HCT116 (cell line): ENCODE measurements at regions not wholly inside any gene's neighbourhood (a gene's known extent, or its start where the extent isn't known, plus 50 kb on each side); places are given as distances from the start of the nearest gene placed in this dataset.

ENCODE experiments used
- ATAC-seq: fragments of 200-7000 bp; cut with Tn5 transposase; 2 replicates; pipeline ENCODE4 v1.9.1; 2020; ENCODE audit warnings: mild to moderate bottlenecking, moderate library complexity
- BruUV-seq: library from RNA; stranded (reverse); fragments of 400-500 nt; replicated peaks from 2 replicates; lab custom pipeline; 2021; lab: Mats Ljungman, UMichigan
- CTCF ChIA-PET: fragments of 300-600 bp; sonication (Branson Sonifier 250); formaldehyde crosslinking; loops from one replicate; lab custom pipeline; 2021; ENCODE audit warnings: antibody characterized with exemption; lab: Charles Lee
- POLR2A ChIA-PET: fragments of 300-600, 350-600 bp; sonication (Branson Sonifier 250); formaldehyde crosslinking; loops from one replicate; lab custom pipeline; 2021; ENCODE audit warnings: antibody characterized with exemption; lab: Charles Lee
- RAD21 ChIA-PET, 2 experiments: fragments of 300-600 bp; sonication (Branson Sonifier 250); formaldehyde crosslinking; loops; one replicate each; lab custom pipeline; 2023; ENCODE audit warnings: low total read pairs in 2 of 2; ENCODE audit not compliant: uncharacterized antibody in 2 of 2, unreplicated experiment in 2 of 2, low non-redundant PET in 1 of 2; lab: Charles Lee
- DNase-seq: peaks from one replicate; pipeline ENCODE4 v3.0.0-alpha.2; 2010; ENCODE audit warnings: low read depth, low spot score
- H2AFZ ChIP-seq: fragments of 200-600 bp; shearing (Covaris generic), sonication (generic); 2 replicates; pipeline ENCODE4 v1.6.1; 2017; ENCODE audit warnings: low read depth, mixed run types, mixed read lengths, antibody characterized with exemption, low read length; ENCODE audit not compliant: poor library complexity, severe bottlenecking
- H3K27ac ChIP-seq: 2 replicates; pipeline ENCODE4 v1.5.1; 2012; ENCODE audit warnings: low read depth, low read length
- H3K27me3 ChIP-seq: fragments of 200-600 bp; sonication (generic); 2 replicates; pipeline ENCODE4 v1.6.1; 2016; ENCODE audit warnings: mixed run types, low read length, mixed read lengths; ENCODE audit not compliant: insufficient read depth
- H3K36me3 ChIP-seq, 2 experiments: fragments of 200-500 bp in 1 of 2; fragments of 200-600 bp in 1 of 2; sonication (Bioruptor generic) in 1 of 2; sonication (generic) in 1 of 2; 2 replicates each; pipeline versions ENCODE4 v1.5.1 to v1.6.1; 2014 to 2016; ENCODE audit warnings: low read length in 2 of 2, inconsistent platforms in 1 of 2, mixed read lengths in 1 of 2, mixed run types in 1 of 2; ENCODE audit not compliant: insufficient read depth in 2 of 2, control insufficient read depth in 1 of 2
- H3K4me1 ChIP-seq, 2 experiments: fragments of 200-600 bp in 1 of 2; sonication (generic) in 1 of 2; 2 replicates each; pipeline versions ENCODE4 v1.5.1 to v1.6.1; 2012 to 2017; ENCODE audit warnings: low read length in 2 of 2, inconsistent platforms in 1 of 2, mild to moderate bottlenecking in 1 of 2, mixed read lengths in 1 of 2, mixed run types in 1 of 2, moderate library complexity in 1 of 2; ENCODE audit not compliant: insufficient read depth in 2 of 2, control insufficient read depth in 1 of 2
- H3K4me2 ChIP-seq: fragments of 200-600 bp; sonication (generic); 2 replicates; pipeline ENCODE4 v1.6.1; 2017; ENCODE audit warnings: mixed run types, low read length, mixed read lengths
- H3K4me3 ChIP-seq, 2 experiments: fragments of 200-600 bp in 1 of 2; sonication (generic) in 1 of 2; replicated peaks in 1 of 2; 2 replicates each; pipeline ENCODE4 v1.5.1; 2011 to 2016; ENCODE audit warnings: low read length in 2 of 2, control low read depth in 1 of 2, low read depth in 1 of 2, mild to moderate bottlenecking in 1 of 2, mixed read lengths in 1 of 2, mixed run types in 1 of 2
- H3K79me2 ChIP-seq: fragments of 200-600 bp; sonication (generic); 2 replicates; pipeline ENCODE4 v1.6.1; 2017; ENCODE audit warnings: mild to moderate bottlenecking, mixed run types, low read length, moderate library complexity, mixed read lengths; ENCODE audit not compliant: insufficient read depth
- H3K9ac ChIP-seq: fragments of 200-600 bp; sonication (generic); 2 replicates; pipeline ENCODE4 v1.6.1; 2016; ENCODE audit warnings: low read length, mixed read lengths
- H3K9me2 ChIP-seq: fragments of 200-600 bp; sonication (generic), shearing (Covaris generic); 2 replicates; pipeline ENCODE4 v1.6.1; 2017; ENCODE audit warnings: mixed run types, mild to moderate bottlenecking, moderate library complexity; ENCODE audit not compliant: insufficient read depth
- H3K9me3 ChIP-seq, 2 experiments: fragments of 200-500 bp in 1 of 2; fragments of 200-600 bp in 1 of 2; sonication (Bioruptor generic) in 1 of 2; sonication (generic) in 1 of 2; 2 replicates each; pipeline ENCODE4 v1.6.1; 2014 to 2017; ENCODE audit warnings: low read length in 2 of 2, mixed read lengths in 2 of 2, inconsistent platforms in 1 of 2, low read depth in 1 of 2, mild to moderate bottlenecking in 1 of 2, mixed run types in 1 of 2, moderate library complexity in 1 of 2; ENCODE audit not compliant: control insufficient read depth in 1 of 2, insufficient read depth in 1 of 2
- H4K20me1 ChIP-seq: fragments of 200-600 bp; sonication (generic), shearing (Covaris generic); 2 replicates; pipeline ENCODE4 v1.6.1; 2017; ENCODE audit warnings: mixed run types, mild to moderate bottlenecking, moderate library complexity; ENCODE audit not compliant: insufficient read depth
- ELF1 ChIP-seq: IDR thresholded peaks from 2 replicates; pipeline ENCODE4 v1.6.1; 2012; ENCODE audit warnings: low read depth, borderline replicate concordance
- EZH2 ChIP-seq: fragments of 200-600 bp; sonication (generic); IDR thresholded peaks from 2 replicates; pipeline ENCODE4 v1.6.1; 2017; ENCODE audit warnings: antibody characterized with exemption, mixed run types
- EZH2phosphoT487 ChIP-seq: fragments of 200-600 bp; IDR thresholded peaks from 2 replicates; pipeline ENCODE4 v1.6.1; 2018; ENCODE audit warnings: antibody characterized with exemption, borderline replicate concordance
- FOSL1 ChIP-seq: IDR thresholded peaks from 2 replicates; pipeline ENCODE4 v1.6.1; 2012; ENCODE audit warnings: low read depth
- POLR2AphosphoS5 ChIP-seq: IDR thresholded peaks from 2 replicates; pipeline ENCODE4 v1.6.1; 2011; ENCODE audit warnings: mild to moderate bottlenecking, low read depth, low read length, moderate library complexity
- RAD21 ChIP-seq: IDR thresholded peaks from 2 replicates; pipeline ENCODE4 v1.6.1; 2012; ENCODE audit warnings: low read depth, mild to moderate bottlenecking
- SP1 ChIP-seq: IDR thresholded peaks from 2 replicates; pipeline ENCODE4 v1.6.1; 2012; ENCODE audit warnings: low read depth
- SRF ChIP-seq: IDR thresholded peaks from 2 replicates; pipeline ENCODE4 v1.6.1; 2012; ENCODE audit warnings: low read depth
- TCF7L2 ChIP-seq: IDR thresholded peaks from 2 replicates; pipeline ENCODE4 v1.7.0; 2011; ENCODE audit warnings: borderline replicate concordance, inconsistent platforms; ENCODE audit not compliant: insufficient read depth, insufficient read length; ENCODE audit errors: extremely low read depth
- YY1 ChIP-seq: IDR thresholded peaks from 2 replicates; pipeline ENCODE4 v1.6.1; 2011; ENCODE audit warnings: low read length, low read depth, moderate library complexity, mild to moderate bottlenecking; ENCODE audit not compliant: insufficient replicate concordance; ENCODE audit errors: extremely low read depth
- ZFX ChIP-seq: fragments of 450-650 bp; IDR thresholded peaks from 2 replicates; pipeline ENCODE4 v1.6.1; 2017
- intact Hi-C: fragments of 100-400 bp; cut with micrococcal nuclease; formaldehyde crosslinking; loops from 2 replicates; pipeline ENCODE4 v1.10.0; 2022
- TF ChIP-seq, protein P1 (sequence below): IDR thresholded peaks from 2 replicates; pipeline ENCODE4 v1.6.1; 2012; ENCODE audit warnings: low read depth
- TF ChIP-seq, protein P2 (sequence below): IDR thresholded peaks from 2 replicates; pipeline ENCODE4 v1.6.1; 2011; ENCODE audit warnings: mild to moderate bottlenecking, low read length, moderate library complexity; ENCODE audit not compliant: insufficient replicate concordance; ENCODE audit errors: extremely low read depth
- TF ChIP-seq, protein P3 (sequence below): IDR thresholded peaks from 2 replicates; pipeline ENCODE4 v1.6.1; 2012

DNA sequence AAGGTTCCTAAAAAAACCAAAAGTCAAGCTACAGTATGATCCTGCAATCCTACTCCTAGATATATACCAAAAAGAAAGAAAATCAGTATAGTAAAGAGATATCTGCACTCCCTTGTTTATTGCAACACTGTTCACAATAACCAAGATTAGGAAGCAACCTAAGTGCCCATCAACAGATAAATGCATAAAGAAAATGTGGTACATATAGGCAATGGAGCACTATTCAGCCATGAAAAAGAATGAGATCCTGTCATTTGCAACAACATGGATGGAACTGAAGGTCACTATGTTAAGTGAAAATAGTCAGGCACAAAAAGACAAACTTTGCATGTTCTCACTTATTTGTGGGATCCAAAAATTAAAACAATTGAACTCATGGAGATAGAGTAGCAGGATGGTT is 1159.5 kb upstream of the AUTS2 start:
- POLR2A ChIA-PET, result no interaction called here
- no peak overlapping the region for H3K4me2 ChIP-seq
- no peak for TF ChIP-seq SRF
- TF ChIP-seq ELF1, result no peak
- no peak for TF ChIP-seq EZH2
- no peak for TF ChIP-seq TCF7L2
- no peak for TF ChIP-seq POLR2AphosphoS5
- TF ChIP-seq, protein P1, sequence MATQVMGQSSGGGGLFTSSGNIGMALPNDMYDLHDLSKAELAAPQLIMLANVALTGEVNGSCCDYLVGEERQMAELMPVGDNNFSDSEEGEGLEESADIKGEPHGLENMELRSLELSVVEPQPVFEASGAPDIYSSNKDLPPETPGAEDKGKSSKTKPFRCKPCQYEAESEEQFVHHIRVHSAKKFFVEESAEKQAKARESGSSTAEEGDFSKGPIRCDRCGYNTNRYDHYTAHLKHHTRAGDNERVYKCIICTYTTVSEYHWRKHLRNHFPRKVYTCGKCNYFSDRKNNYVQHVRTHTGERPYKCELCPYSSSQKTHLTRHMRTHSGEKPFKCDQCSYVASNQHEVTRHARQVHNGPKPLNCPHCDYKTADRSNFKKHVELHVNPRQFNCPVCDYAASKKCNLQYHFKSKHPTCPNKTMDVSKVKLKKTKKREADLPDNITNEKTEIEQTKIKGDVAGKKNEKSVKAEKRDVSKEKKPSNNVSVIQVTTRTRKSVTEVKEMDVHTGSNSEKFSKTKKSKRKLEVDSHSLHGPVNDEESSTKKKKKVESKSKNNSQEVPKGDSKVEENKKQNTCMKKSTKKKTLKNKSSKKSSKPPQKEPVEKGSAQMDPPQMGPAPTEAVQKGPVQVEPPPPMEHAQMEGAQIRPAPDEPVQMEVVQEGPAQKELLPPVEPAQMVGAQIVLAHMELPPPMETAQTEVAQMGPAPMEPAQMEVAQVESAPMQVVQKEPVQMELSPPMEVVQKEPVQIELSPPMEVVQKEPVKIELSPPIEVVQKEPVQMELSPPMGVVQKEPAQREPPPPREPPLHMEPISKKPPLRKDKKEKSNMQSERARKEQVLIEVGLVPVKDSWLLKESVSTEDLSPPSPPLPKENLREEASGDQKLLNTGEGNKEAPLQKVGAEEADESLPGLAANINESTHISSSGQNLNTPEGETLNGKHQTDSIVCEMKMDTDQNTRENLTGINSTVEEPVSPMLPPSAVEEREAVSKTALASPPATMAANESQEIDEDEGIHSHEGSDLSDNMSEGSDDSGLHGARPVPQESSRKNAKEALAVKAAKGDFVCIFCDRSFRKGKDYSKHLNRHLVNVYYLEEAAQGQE, result no peak
- no peak for TF ChIP-seq EZH2phosphoT487
- TF ChIP-seq, protein P2, sequence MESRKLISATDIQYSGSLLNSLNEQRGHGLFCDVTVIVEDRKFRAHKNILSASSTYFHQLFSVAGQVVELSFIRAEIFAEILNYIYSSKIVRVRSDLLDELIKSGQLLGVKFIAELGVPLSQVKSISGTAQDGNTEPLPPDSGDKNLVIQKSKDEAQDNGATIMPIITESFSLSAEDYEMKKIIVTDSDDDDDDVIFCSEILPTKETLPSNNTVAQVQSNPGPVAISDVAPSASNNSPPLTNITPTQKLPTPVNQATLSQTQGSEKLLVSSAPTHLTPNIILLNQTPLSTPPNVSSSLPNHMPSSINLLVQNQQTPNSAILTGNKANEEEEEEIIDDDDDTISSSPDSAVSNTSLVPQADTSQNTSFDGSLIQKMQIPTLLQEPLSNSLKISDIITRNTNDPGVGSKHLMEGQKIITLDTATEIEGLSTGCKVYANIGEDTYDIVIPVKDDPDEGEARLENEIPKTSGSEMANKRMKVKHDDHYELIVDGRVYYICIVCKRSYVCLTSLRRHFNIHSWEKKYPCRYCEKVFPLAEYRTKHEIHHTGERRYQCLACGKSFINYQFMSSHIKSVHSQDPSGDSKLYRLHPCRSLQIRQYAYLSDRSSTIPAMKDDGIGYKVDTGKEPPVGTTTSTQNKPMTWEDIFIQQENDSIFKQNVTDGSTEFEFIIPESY, result no peak
- no peak for TF ChIP-seq YY1
- no peak for TF ChIP-seq ZFX
- TF ChIP-seq, protein P3, sequence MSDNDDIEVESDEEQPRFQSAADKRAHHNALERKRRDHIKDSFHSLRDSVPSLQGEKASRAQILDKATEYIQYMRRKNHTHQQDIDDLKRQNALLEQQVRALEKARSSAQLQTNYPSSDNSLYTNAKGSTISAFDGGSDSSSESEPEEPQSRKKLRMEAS, result no peak
- TF ChIP-seq SP1, result no peak
- no peak for TF ChIP-seq FOSL1
- no peak for TF ChIP-seq RAD21
- TF ChIP-seq, all 23 proteins: peak for 0
- no peaks in the 10 kb centered on the region for H3K9me2 ChIP-seq
- CTCF ChIA-PET, result no interaction called here
- no peaks in the 10 kb centered on the region for H3K36me3 ChIP-seq
- intact Hi-C loops, result no loop called here
- no peaks in the 10 kb centered on the region for H3K79me2 ChIP-seq
- H3K27me3 ChIP-seq, result no peaks in the 10 kb centered on the region
- ATAC-seq (no peak), DNase-seq (no peak)
- no peak overlapping the region for H3K4me3 ChIP-seq
- RAD21 ChIA-PET, result no interaction called here
- H4K20me1 ChIP-seq, result no peaks in the 10 kb centered on the region
- peaks cover 0 to 20% of the 10 kb centered on the region in 2 experiments; a peak in 2 of 4 replicates for H3K9me3 ChIP-seq
- no peaks in the 10 kb centered on the region for H3K4me1 ChIP-seq
- no peak overlapping the region for H3K27ac ChIP-seq
- no peak overlapping the region for H3K9ac ChIP-seq
- no peak overlapping the region for H2AFZ ChIP-seq
- no TSS peak for BruUV-seq
